Activated CD8-positive, alpha-beta memory T cell treated with anti-CD3 and anti-CD28 coated beads, Interleukin-2, amount 50 U/mL, for 24 hours (primary cell): ENCODE measurements at regions not wholly inside any gene's neighbourhood (a gene's known extent, or its start where the extent isn't known, plus 50 kb on each side); places are given as distances from the start of the nearest gene placed in this dataset.

ENCODE experiments used
- DNase-seq: peaks from one replicate; pipeline ENCODE4 v3.0.0-alpha.2; 2020; ENCODE audit errors: extremely low read depth

GRCh38 chr12:67148265-67148664 is 120.9 kb upstream of the CAND1 start:
- DNase-seq, result no peak

GRCh38 chr12:67151886-67152285 is 117.3 kb upstream of the CAND1 start:
- DNase-seq, result no peak

- DNase-seq, result no peak
Observed at GRCh38 chr12:67152451-67152850, 116.7 kb upstream of the CAND1 start.

- DNase-seq, result no peak
Observed at GRCh38 chr12:67154901-67155300, 114.3 kb upstream of the CAND1 start.

GRCh38 chr12:67155863-67156262 is 113.3 kb upstream of the CAND1 start:
- no peak for DNase-seq

GRCh38 chr12:67161322-67161918 is 107.7 kb upstream of the CAND1 start:
- DNase-seq, result no peak

- DNase-seq, result no peak
Observed at GRCh38 chr12:67173258-67173657, 95.9 kb upstream of the CAND1 start.

GRCh38 chr12:67182551-67182950 is 86.6 kb upstream of the CAND1 start:
- DNase-seq, result no peak

- no peak for DNase-seq
Observed at GRCh38 chr12:67193704-67194103, 75.5 kb upstream of the CAND1 start.

- no peak for DNase-seq
Observed at GRCh38 chr12:67200386-67200785, 68.8 kb upstream of the CAND1 start.

- DNase-seq, result no peak
Observed at GRCh38 chr12:67202011-67202677, 67.0 kb upstream of the CAND1 start.

GRCh38 chr12:67202678-67203012 is 66.5 kb upstream of the CAND1 start:
- no peak for DNase-seq

GRCh38 chr12:67208281-67209067 is 60.7 kb upstream of the CAND1 start:
- DNase-seq, result no peak

- no peak for DNase-seq
Observed at GRCh38 chr12:67211029-67211428, 58.1 kb upstream of the CAND1 start.

GRCh38 chr12:67211494-67211893 is 57.7 kb upstream of the CAND1 start:
- no peak for DNase-seq

- DNase-seq, result no peak
Observed at GRCh38 chr12:67217647-67218046, 51.5 kb upstream of the CAND1 start.
